ENCODE measurements at regions not wholly inside any gene's neighbourhood (a gene's known extent, or its start where the extent isn't known, plus 50 kb on each side); places are given as distances from the start of the nearest gene placed in this dataset.

DNA sequence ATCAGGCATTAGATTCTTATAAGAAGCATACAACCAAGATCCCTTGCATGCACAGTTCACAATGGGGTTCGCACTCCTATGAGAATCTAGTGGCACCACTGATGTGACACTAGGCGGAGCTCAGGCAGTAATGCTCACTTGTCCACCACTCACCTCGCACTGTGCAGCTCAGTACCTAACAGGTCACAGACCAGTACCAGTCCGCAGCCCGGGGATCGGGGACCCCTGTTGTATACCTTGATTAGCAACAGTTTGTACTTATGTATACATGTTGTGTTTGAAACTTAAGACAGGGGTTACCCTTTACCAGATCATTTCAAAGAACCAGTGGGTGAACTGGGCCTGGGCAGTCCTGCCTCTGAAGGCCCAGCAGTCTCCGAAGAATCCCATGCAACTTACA is 103.7 kb downstream of the PMP22 start:
- H3K4me3 Mint-ChIP-seq = no peak overlapping the region
- H3K36me3 Mint-ChIP-seq = no peaks in the 10 kb centered on the region
- CTCF ChIA-PET = no interaction called here
- POLR2A ChIA-PET = no interaction called here
- H3K9me3 Mint-ChIP-seq = peaks cover 9% of the 10 kb centered on the region
- no peaks in the 10 kb centered on the region for H3K27me3 Mint-ChIP-seq (ENCODE audit: low read depth)
- no peak for DNase-seq (ENCODE audit: low spot score)
- ATAC-seq = no peak
- no peaks in the 10 kb centered on the region for H3K4me1 Mint-ChIP-seq
- no peak for TF ChIP-seq ZSCAN18 (CRISPR knock-in tag; IDR thresholded peaks at IDR 0.05)
- no peak for TF ChIP-seq ZNF416 (CRISPR knock-in tag; IDR thresholded peaks at IDR 0.05)
- no peak for TF ChIP-seq ZNF121 (CRISPR knock-in tag; IDR thresholded peaks at IDR 0.05)
- TF ChIP-seq ZNF317 (CRISPR knock-in tag; IDR thresholded peaks at IDR 0.05; ENCODE audit: borderline replicate concordance, low read depth) = no peak
- TF ChIP-seq, protein P1, sequence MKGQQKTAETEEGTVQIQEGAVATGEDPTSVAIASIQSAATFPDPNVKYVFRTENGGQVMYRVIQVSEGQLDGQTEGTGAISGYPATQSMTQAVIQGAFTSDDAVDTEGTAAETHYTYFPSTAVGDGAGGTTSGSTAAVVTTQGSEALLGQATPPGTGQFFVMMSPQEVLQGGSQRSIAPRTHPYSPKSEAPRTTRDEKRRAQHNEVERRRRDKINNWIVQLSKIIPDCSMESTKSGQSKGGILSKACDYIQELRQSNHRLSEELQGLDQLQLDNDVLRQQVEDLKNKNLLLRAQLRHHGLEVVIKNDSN (CRISPR knock-in tag; IDR thresholded peaks at IDR 0.05) = no peak
- H3K27ac Mint-ChIP-seq = no peak overlapping the region

GRCh38 chr17:15157051-15157450 is 108.1 kb downstream of the PMP22 start:
- Mint-ChIP-seq H3K27ac (no peak overlapping the region), H3K36me3 (no peaks in the 10 kb centered on the region), H3K4me3 (no peak overlapping the region), H3K27me3 (ENCODE audit: low read depth) (no peaks in the 10 kb centered on the region; the same call in 1 of the 2 replicates), H3K9me3 (peaks cover 4% of the 10 kb centered on the region; the same call in 1 of the 2 replicates), H3K4me1 (peaks cover 4% of the 10 kb centered on the region)
- ATAC-seq = no peak
- ChIA-PET CTCF (interaction anchor here (0.8 to 3.6 kb wide), 9 partner anchors 14 to 343 kb away, joined by 3 to 31 read pairs (median 7); no protein-coding TSS in a partner anchor), POLR2A (interaction anchor here (0.7 kb wide), 1 partner anchor 44 kb away, joined by 3 read pairs; no protein-coding TSS in a partner anchor)
- TF ChIP-seq NR1H2 (CRISPR knock-in tag; IDR thresholded peaks at IDR 0.05) (no peak), ZNF416 (CRISPR knock-in tag; IDR thresholded peaks at IDR 0.05) (no peak), ZNF396 (CRISPR knock-in tag; IDR thresholded peaks at IDR 0.05; ENCODE audit: borderline replicate concordance) (no peak), FOXK1 (CRISPR knock-in tag; IDR thresholded peaks at IDR 0.05) (no peak), NR3C1 (CRISPR knock-in tag; conservative IDR thresholded peaks at IDR 0.05; ENCODE audit: low read depth) (no peak), FOXP1 (CRISPR knock-in tag; IDR thresholded peaks at IDR 0.05; ENCODE audit: borderline replicate concordance) (no peak), CBFB (CRISPR knock-in tag; IDR thresholded peaks at IDR 0.05; ENCODE audit: low read depth) (no peak), ESRRA (CRISPR knock-in tag; IDR thresholded peaks at IDR 0.05; ENCODE audit: borderline replicate concordance) (no peak), TCF7 (CRISPR knock-in tag; IDR thresholded peaks at IDR 0.05; ENCODE audit: low read depth) (no peak), ZNF532 (CRISPR knock-in tag; IDR thresholded peaks at IDR 0.05; ENCODE audit: borderline replicate concordance) (no peak), ZBTB21 (CRISPR knock-in tag; IDR thresholded peaks at IDR 0.05; ENCODE audit: borderline replicate concordance) (no peak), ZNF121 (CRISPR knock-in tag; IDR thresholded peaks at IDR 0.05) (no peak), CREB1 (CRISPR knock-in tag; IDR thresholded peaks at IDR 0.05) (no peak), IRF2 (CRISPR knock-in tag; IDR thresholded peaks at IDR 0.05; ENCODE audit: borderline replicate concordance, low read depth) (no peak), ATF6 (CRISPR knock-in tag; IDR thresholded peaks at IDR 0.05) (no peak)
- TF ChIP-seq, protein P2, sequence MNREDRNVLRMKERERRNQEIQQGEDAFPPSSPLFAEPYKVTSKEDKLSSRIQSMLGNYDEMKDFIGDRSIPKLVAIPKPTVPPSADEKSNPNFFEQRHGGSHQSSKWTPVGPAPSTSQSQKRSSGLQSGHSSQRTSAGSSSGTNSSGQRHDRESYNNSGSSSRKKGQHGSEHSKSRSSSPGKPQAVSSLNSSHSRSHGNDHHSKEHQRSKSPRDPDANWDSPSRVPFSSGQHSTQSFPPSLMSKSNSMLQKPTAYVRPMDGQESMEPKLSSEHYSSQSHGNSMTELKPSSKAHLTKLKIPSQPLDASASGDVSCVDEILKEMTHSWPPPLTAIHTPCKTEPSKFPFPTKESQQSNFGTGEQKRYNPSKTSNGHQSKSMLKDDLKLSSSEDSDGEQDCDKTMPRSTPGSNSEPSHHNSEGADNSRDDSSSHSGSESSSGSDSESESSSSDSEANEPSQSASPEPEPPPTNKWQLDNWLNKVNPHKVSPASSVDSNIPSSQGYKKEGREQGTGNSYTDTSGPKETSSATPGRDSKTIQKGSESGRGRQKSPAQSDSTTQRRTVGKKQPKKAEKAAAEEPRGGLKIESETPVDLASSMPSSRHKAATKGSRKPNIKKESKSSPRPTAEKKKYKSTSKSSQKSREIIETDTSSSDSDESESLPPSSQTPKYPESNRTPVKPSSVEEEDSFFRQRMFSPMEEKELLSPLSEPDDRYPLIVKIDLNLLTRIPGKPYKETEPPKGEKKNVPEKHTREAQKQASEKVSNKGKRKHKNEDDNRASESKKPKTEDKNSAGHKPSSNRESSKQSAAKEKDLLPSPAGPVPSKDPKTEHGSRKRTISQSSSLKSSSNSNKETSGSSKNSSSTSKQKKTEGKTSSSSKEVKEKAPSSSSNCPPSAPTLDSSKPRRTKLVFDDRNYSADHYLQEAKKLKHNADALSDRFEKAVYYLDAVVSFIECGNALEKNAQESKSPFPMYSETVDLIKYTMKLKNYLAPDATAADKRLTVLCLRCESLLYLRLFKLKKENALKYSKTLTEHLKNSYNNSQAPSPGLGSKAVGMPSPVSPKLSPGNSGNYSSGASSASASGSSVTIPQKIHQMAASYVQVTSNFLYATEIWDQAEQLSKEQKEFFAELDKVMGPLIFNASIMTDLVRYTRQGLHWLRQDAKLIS (CRISPR knock-in tag; IDR thresholded peaks at IDR 0.05; ENCODE audit: borderline replicate concordance) = no peak
- TF ChIP-seq, protein P3, sequence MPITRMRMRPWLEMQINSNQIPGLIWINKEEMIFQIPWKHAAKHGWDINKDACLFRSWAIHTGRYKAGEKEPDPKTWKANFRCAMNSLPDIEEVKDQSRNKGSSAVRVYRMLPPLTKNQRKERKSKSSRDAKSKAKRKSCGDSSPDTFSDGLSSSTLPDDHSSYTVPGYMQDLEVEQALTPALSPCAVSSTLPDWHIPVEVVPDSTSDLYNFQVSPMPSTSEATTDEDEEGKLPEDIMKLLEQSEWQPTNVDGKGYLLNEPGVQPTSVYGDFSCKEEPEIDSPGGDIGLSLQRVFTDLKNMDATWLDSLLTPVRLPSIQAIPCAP (CRISPR knock-in tag; IDR thresholded peaks at IDR 0.05) = no peak
- TF ChIP-seq, protein P4, sequence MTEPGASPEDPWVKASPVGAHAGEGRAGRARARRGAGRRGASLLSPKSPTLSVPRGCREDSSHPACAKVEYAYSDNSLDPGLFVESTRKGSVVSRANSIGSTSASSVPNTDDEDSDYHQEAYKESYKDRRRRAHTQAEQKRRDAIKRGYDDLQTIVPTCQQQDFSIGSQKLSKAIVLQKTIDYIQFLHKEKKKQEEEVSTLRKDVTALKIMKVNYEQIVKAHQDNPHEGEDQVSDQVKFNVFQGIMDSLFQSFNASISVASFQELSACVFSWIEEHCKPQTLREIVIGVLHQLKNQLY (CRISPR knock-in tag; IDR thresholded peaks at IDR 0.05) = no peak
- no peak for DNase-seq (ENCODE audit: low spot score)

Measured in WTC11 (cell line).